H9 (cell line): ENCODE measurements at regions not wholly inside any gene's neighbourhood (a gene's known extent, or its start where the extent isn't known, plus 50 kb on each side); places are given as distances from the start of the nearest gene placed in this dataset.

ENCODE experiments used
- DNase-seq: peaks from one replicate; pipeline ENCODE4 v3.0.0-alpha.2; 2017
- H2AFZ ChIP-seq: one replicate; pipeline ENCODE4 v1.6.1; 2013; ENCODE audit warnings: mild to moderate bottlenecking, low read length, control low read depth, moderate library complexity
- H2AK5ac ChIP-seq: 2 replicates; pipeline ENCODE4 v1.6.1; 2013; ENCODE audit warnings: low read length, control low read depth, mixed read lengths; ENCODE audit not compliant: insufficient read length
- H2BK120ac ChIP-seq: one replicate; pipeline ENCODE4 v1.6.1; 2013; ENCODE audit warnings: low read depth, mild to moderate bottlenecking, low read length, control low read depth, inconsistent platforms; ENCODE audit not compliant: poor library complexity, severe bottlenecking
- H2BK12ac ChIP-seq: 2 replicates; pipeline ENCODE4 v1.6.1; 2013; ENCODE audit warnings: low read length, control low read depth, mixed read lengths, low read depth; ENCODE audit not compliant: insufficient read length
- H2BK15ac ChIP-seq: 2 replicates; pipeline ENCODE4 v1.6.1; 2013; ENCODE audit warnings: low read depth, low read length, control low read depth
- H2BK20ac ChIP-seq: one replicate; pipeline ENCODE4 v1.6.1; 2013; ENCODE audit warnings: low read depth, mild to moderate bottlenecking, low read length, control low read depth, inconsistent platforms; ENCODE audit not compliant: poor library complexity, severe bottlenecking
- H2BK5ac ChIP-seq: 2 replicates; pipeline ENCODE4 v1.6.1; 2013; ENCODE audit warnings: low read length, control low read depth, mixed read lengths; ENCODE audit not compliant: insufficient read length
- H3K14ac ChIP-seq: 2 replicates; pipeline ENCODE4 v1.6.1; 2013; ENCODE audit warnings: low read length, control low read depth; ENCODE audit not compliant: insufficient read depth
- H3K18ac ChIP-seq: 2 replicates; pipeline ENCODE4 v1.6.1; 2013; ENCODE audit warnings: low read depth, mild to moderate bottlenecking, mixed read lengths, low read length, control low read depth; ENCODE audit not compliant: insufficient read length
- H3K23ac ChIP-seq: 2 replicates; pipeline ENCODE4 v1.6.1; 2013; ENCODE audit warnings: low read length, control low read depth, mixed read lengths, low read depth; ENCODE audit not compliant: insufficient read length
- H3K23me2 ChIP-seq: 2 replicates; pipeline ENCODE4 v1.6.1; 2013; ENCODE audit warnings: low read depth, mild to moderate bottlenecking, mixed read lengths, low read length, control low read depth; ENCODE audit not compliant: insufficient read length, poor library complexity, severe bottlenecking
- H3K27ac ChIP-seq: 2 replicates; pipeline ENCODE4 v1.5.1; 2013; ENCODE audit warnings: low read length, control low read depth, mixed read lengths, low read depth; ENCODE audit not compliant: insufficient read length
- H3K27me3 ChIP-seq: 2 replicates; pipeline ENCODE4 v1.6.1; 2013; ENCODE audit warnings: low read length, control low read depth, inconsistent platforms; ENCODE audit not compliant: insufficient read depth
- H3K4ac ChIP-seq: 2 replicates; pipeline ENCODE4 v1.6.1; 2013; ENCODE audit warnings: low read depth, mild to moderate bottlenecking, control low read depth, inconsistent platforms, low read length, moderate library complexity
- H3K4me1 ChIP-seq: 2 replicates; pipeline ENCODE4 v1.6.1; 2013; ENCODE audit warnings: low read length, control low read depth, inconsistent platforms; ENCODE audit not compliant: insufficient read depth
- H3K4me2 ChIP-seq: 2 replicates; pipeline ENCODE4 v1.6.1; 2013; ENCODE audit warnings: low read length, control low read depth, mixed read lengths; ENCODE audit not compliant: insufficient read length, insufficient read depth
- H3K56ac ChIP-seq: 2 replicates; pipeline ENCODE4 v1.6.1; 2013; ENCODE audit warnings: low read depth, mild to moderate bottlenecking, mixed read lengths, low read length, control low read depth; ENCODE audit not compliant: insufficient read length
- H3K79me1 ChIP-seq: 2 replicates; pipeline ENCODE4 v1.6.1; 2013; ENCODE audit warnings: low read depth, mild to moderate bottlenecking, moderate library complexity, low read length, control low read depth, inconsistent platforms; ENCODE audit not compliant: insufficient read depth, poor library complexity, severe bottlenecking
- H3K79me2 ChIP-seq: 2 replicates; pipeline ENCODE4 v1.6.1; 2013; ENCODE audit warnings: low read length, control low read depth, inconsistent platforms; ENCODE audit not compliant: insufficient read depth
- H3K9ac ChIP-seq: 2 replicates; pipeline ENCODE4 v1.6.1; 2013; ENCODE audit warnings: low read length, control low read depth, mixed read lengths; ENCODE audit not compliant: insufficient read length; ENCODE audit errors: extremely low read depth
- H3K9me3 ChIP-seq: one replicate; pipeline ENCODE4 v1.6.1; 2013; ENCODE audit warnings: low read depth, low read length, inconsistent platforms; ENCODE audit not compliant: control insufficient read depth
- H3T11ph ChIP-seq: one replicate; pipeline ENCODE4 v1.6.1; 2013; ENCODE audit warnings: mild to moderate bottlenecking, low read length, control low read depth, inconsistent platforms
- H4K20me1 ChIP-seq: one replicate; pipeline ENCODE4 v1.6.1; 2013; ENCODE audit not compliant: control insufficient read depth, insufficient read length, insufficient read depth
- H4K5ac ChIP-seq: 2 replicates; pipeline ENCODE4 v1.6.1; 2013; ENCODE audit warnings: low read depth, mild to moderate bottlenecking, mixed read lengths, low read length, control low read depth; ENCODE audit not compliant: insufficient read length
- H4K8ac ChIP-seq: replicated peaks from 2 replicates; pipeline ENCODE4 v1.6.1; 2013; ENCODE audit warnings: low read length, control low read depth, mixed read lengths, low read depth; ENCODE audit not compliant: insufficient read length
- H4K91ac ChIP-seq: 2 replicates; pipeline ENCODE4 v1.6.1; 2013; ENCODE audit warnings: low read depth, mild to moderate bottlenecking, moderate library complexity, mixed read lengths, low read length, control low read depth; ENCODE audit not compliant: insufficient read length
- H3K27ac Mint-ChIP-seq, 3 experiments: 2 replicates in 2 of 3; 3 replicates in 1 of 3; pipeline ENCODE4 v1.8.0; 2020 to 2021; ENCODE audit warnings: mixed read lengths in 3 of 3, mild to moderate bottlenecking in 1 of 3, moderate library complexity in 1 of 3
- H3K27me3 Mint-ChIP-seq: 2 replicates; pipeline ENCODE4 v1.8.0; 2021; ENCODE audit warnings: low read depth, mild to moderate bottlenecking, moderate library complexity, mixed read lengths
- H3K36me3 Mint-ChIP-seq, 3 experiments: 2 replicates in 2 of 3; 3 replicates in 1 of 3; pipeline ENCODE4 v1.8.0; 2020 to 2021; ENCODE audit warnings: low read depth in 3 of 3, mixed read lengths in 3 of 3; ENCODE audit not compliant: insufficient read depth in 1 of 3
- H3K4me1 Mint-ChIP-seq, 2 experiments: 2 replicates each; pipeline ENCODE4 v1.8.0; 2020; ENCODE audit warnings: mixed read lengths in 2 of 2
- H3K4me3 Mint-ChIP-seq, 2 experiments: 2 replicates in 1 of 2; 3 replicates in 1 of 2; pipeline ENCODE4 v1.8.0; 2020 to 2021; ENCODE audit warnings: mild to moderate bottlenecking in 2 of 2, mixed read lengths in 2 of 2, moderate library complexity in 1 of 2
- H3K9me3 Mint-ChIP-seq, 2 experiments: 2 replicates in 1 of 2; 3 replicates in 1 of 2; pipeline ENCODE4 v1.8.0; 2020; ENCODE audit warnings: mild to moderate bottlenecking in 2 of 2, mixed read lengths in 2 of 2, moderate library complexity in 1 of 2
- CTCF ChIP-seq: fragments of 200-600 bp; sonication (generic); conservative IDR thresholded peaks from 3 replicates; pipeline ENCODE4 v1.8.0; 2021; ENCODE audit warnings: antibody characterized with exemption, mild to moderate bottlenecking
- WGBS: extraction: QIAGEN DNeasy Blood & Tissue Kit; methylation state at CpG from one replicate; pipeline ENCODE4 v1.1.7; 2013; ENCODE audit warnings: missing lambda C conversion rate, low lambda C conversion rate, mixed read lengths; ENCODE audit not compliant: insufficient read length; ENCODE audit errors: extremely low coverage; 5-methylcytosine and 5-hydroxymethylcytosine counted together

DNA sequence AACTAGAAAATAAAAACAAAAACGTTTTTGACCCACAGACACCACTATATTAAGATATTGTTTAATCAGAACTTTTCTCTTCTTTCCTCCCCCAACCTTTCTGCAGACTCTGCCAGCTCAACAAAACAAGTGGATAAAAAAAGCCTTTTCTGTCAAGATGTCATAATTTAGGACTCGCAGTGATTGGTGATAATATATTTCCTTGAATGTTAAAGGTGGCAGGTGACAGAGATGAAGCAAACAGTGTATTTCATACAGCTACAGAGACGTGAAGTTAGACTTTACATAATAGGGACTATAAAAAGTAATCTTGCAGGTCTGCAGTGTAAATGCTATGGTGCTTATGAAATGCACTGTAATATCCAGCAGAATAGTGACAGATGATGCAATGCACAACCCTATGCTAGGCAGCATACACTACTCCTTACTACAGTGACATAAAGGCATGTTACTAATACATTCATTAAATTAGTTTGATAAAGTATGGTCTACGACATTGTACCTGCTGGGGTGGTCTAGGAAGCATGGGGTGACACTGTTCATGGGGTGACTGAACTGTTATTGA lies 326.7 kb upstream of the GRAMD2B start:
- no peak overlapping the region for H3K56ac ChIP-seq
- H3K9ac ChIP-seq: no peak overlapping the region
- Mint-ChIP-seq H3K4me1 (peaks cover 0 to 4% of the 10 kb centered on the region in 2 experiments; a peak in 1 of 4 replicates), H3K27ac (no peak overlapping the region), H3K9me3 (peaks cover 0 to 6% of the 10 kb centered on the region in 2 experiments; a peak in 3 of 5 replicates), H3K27me3 (no peaks in the 10 kb centered on the region), H3K4me3 (no peak overlapping the region), H3K36me3 (peaks cover 0 to 9% (median 2%) of the 10 kb centered on the region in 3 experiments; a peak in 3 of 7 replicates)
- H4K20me1 ChIP-seq: no peaks in the 10 kb centered on the region
- H3K27ac ChIP-seq: no peak overlapping the region
- H3K79me1 ChIP-seq: no peaks in the 10 kb centered on the region
- no peak for TF ChIP-seq CTCF
- no peaks in the 10 kb centered on the region for H3K9me3 ChIP-seq
- no peak overlapping the region for H2AFZ ChIP-seq
- no peak overlapping the region for H2BK5ac ChIP-seq
- no peak for DNase-seq
- H3K4me1 ChIP-seq: no peaks in the 10 kb centered on the region
- H3K14ac ChIP-seq: no peak overlapping the region
- WGBS: no CpG with 5 or more reads among the region's 4 CpGs
- no peak overlapping the region for H3K23ac ChIP-seq
- no peak overlapping the region for H3T11ph ChIP-seq
- H3K18ac ChIP-seq: no peak overlapping the region
- no peak overlapping the region for H2BK12ac ChIP-seq
- H2AK5ac ChIP-seq: no peak overlapping the region
- no peaks in the 10 kb centered on the region for H3K79me2 ChIP-seq
- H4K5ac ChIP-seq: no peak overlapping the region
- no peak overlapping the region for H3K4ac ChIP-seq
- H2BK15ac ChIP-seq: no peak overlapping the region
- H3K23me2 ChIP-seq: no peaks in the 10 kb centered on the region
- no peak overlapping the region for H3K4me2 ChIP-seq
- no peak overlapping the region for H2BK20ac ChIP-seq
- H2BK120ac ChIP-seq: no peak overlapping the region
- H3K27me3 ChIP-seq: no peaks in the 10 kb centered on the region
- no peak overlapping the region for H4K91ac ChIP-seq
- no peak overlapping the region for H4K8ac ChIP-seq
